Activated naive CD8-positive, alpha-beta T cell treated with anti-CD3 and anti-CD28 coated beads for 36 hours (primary cell): ENCODE measurements at regions not wholly inside any gene's neighbourhood (a gene's known extent, or its start where the extent isn't known, plus 50 kb on each side); places are given as distances from the start of the nearest gene placed in this dataset.
A peak's percentile ranks its signal among the peaks of the same experiment; 100 is the strongest.
"Not testable (repeated sequence)": the region's sequence is repeated elsewhere in the genome, so short reads cannot be mapped to it uniquely, and the experiment has no call there.

Experiments used
- DNase-seq: peaks from one replicate; pipeline ENCODE4 v3.0.0; 2021
- H3K27ac Mint-ChIP-seq: one replicate; pipeline ENCODE4 v1.8.0; 2022; ENCODE audit warnings: mild to moderate bottlenecking, moderate library complexity, mixed read lengths
- H3K27me3 Mint-ChIP-seq: one replicate; pipeline ENCODE4 v1.8.0; 2022; ENCODE audit warnings: mild to moderate bottlenecking, mixed read lengths
- H3K36me3 Mint-ChIP-seq: one replicate; pipeline ENCODE4 v1.8.0; 2021; ENCODE audit warnings: mild to moderate bottlenecking, mixed read lengths
- H3K4me1 Mint-ChIP-seq: one replicate; pipeline ENCODE4 v1.8.0; 2021; ENCODE audit warnings: mixed read lengths
- H3K4me3 Mint-ChIP-seq: one replicate; pipeline ENCODE4 v1.8.0; 2022; ENCODE audit warnings: mild to moderate bottlenecking, moderate library complexity, mixed read lengths
- H3K9me3 Mint-ChIP-seq: one replicate; pipeline ENCODE4 v1.8.0; 2022; ENCODE audit warnings: mixed read lengths

DNA sequence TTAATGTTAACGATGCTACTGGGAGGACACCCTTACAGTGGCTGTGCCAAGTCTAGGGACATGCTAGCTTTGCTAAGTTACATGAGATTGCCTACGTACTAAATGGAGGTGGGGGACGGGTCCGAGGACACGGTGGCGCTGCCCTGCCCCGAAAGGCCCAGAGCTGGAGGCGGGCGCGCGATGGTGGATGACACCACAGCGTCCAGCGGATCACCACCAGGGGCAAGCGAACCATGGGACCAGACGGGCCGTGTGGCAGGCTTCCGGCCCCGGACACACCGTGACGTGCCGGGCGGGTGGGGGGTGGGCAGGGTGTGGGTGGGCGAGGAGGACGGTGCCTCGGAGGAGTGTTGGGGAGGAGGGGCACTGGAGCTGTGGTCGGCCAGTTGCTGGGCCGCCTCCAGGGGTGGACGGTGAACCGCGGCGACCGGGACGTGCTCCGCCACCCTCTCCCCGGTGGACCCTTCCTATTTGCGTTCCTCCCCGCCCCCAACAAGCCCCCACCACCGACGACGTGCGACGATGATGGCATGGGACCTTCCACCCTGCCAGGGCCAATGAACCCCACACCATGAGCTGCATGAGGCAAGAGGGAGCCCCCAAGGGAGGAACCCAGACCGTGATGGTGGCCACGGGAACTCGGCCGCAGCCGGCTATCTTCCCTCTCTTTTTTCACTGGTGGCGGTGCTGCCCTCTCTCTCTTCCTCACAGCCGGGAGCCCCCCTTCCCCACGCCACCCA, 773.3 kb upstream of the DEFB115 start:
- no peak for DNase-seq
- no peak overlapping the region for H3K27ac Mint-ChIP-seq
- no peaks in the 10 kb centered on the region for H3K4me1 Mint-ChIP-seq
- H3K9me3 Mint-ChIP-seq = peaks cover 20% of the 10 kb centered on the region
- H3K4me3 Mint-ChIP-seq = no peak overlapping the region
- H3K36me3 Mint-ChIP-seq = peaks cover 3% of the 10 kb centered on the region
- peaks cover 13% of the 10 kb centered on the region for H3K27me3 Mint-ChIP-seq

DNA sequence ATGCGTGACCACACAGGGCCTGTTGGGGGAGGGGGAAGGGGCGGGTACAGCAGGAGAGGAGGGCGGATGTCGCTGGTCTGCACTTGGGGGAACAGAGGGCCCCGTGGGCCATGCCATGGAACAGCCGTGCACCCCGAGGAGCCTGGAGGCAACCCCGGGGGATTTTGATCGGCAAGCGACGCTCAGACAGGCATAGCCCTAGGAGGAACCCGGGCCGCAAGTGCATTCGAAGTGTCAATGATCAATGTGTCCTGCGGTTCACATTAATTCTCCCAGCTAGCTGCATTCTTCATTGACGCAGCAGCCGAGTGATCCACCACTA, 772.8 kb upstream of the DEFB115 start:
- no peak for DNase-seq
- Mint-ChIP-seq H3K4me3 (no peak overlapping the region), H3K27ac (no peak overlapping the region), H3K36me3 (peaks cover 3% of the 10 kb centered on the region), H3K9me3 (peaks cover 17% of the 10 kb centered on the region), H3K27me3 (peaks cover 15% of the 10 kb centered on the region), H3K4me1 (no peaks in the 10 kb centered on the region)

DNA sequence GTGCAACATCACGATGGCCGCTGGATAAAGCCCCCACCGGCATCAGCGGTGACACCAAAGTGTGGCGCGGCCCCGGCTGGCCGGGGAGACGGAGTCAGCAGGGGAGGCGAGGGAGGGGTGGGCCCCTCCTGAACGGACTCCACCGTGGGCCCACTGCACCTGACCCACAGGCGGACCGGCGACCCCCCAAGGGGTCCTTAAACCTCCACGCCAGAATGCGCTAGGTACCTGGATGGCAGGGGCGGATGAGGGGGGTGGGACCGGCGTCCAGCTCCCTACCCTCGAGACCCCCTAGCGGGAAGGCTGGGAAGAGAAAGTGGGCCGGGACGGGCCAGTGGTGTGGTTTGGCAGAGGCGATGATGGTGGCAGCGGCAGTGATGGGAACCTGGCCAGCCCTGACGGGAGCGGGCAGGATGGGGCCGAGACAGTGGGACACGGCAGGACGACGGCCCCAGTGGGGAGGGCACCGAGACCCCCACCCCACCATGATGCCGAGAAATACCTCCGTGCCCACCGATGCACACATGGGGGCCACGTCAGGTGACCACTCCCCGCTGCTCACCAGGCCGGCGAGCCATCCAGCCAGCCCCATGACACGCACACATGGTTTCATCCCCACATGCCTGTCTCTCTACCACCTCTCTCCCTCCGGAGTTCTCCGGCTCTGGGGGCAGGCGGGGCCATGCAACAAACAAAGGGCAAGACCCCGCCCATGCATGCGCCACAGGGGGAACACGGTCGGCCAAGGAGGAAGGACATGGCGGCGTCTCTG, 771.9 kb upstream of the DEFB115 start:
- Mint-ChIP-seq H3K27ac (no peak overlapping the region), H3K4me3 (no peak overlapping the region), H3K4me1 (no peaks in the 10 kb centered on the region), H3K9me3 (peaks cover 16% of the 10 kb centered on the region), H3K27me3 (peaks cover 16% of the 10 kb centered on the region), H3K36me3 (peaks cover 3% of the 10 kb centered on the region)
- no peak for DNase-seq

DNA sequence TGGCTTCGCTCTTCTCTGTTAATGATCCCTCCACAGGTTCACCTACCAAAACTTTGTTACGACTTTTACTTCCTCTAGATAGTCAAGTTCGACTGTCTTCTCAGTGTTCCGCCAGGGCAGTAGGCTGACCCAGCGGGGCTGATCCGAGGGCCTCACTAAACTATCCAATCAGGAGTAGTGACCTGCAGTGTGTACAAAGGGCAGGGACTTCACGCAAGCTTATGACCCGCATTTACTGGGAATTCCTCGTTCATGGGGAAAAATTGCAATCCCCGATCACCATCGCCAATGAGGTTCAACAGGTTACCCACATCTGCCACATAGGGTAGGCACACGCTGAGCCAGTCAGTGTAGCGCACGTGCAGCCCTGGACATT, 771.4 kb upstream of the DEFB115 start:
- no peak for DNase-seq
- Mint-ChIP-seq H3K27me3 (peaks cover 16% of the 10 kb centered on the region), H3K36me3 (peaks cover 7% of the 10 kb centered on the region), H3K9me3 (peaks cover 17% of the 10 kb centered on the region), H3K4me1 (no peaks in the 10 kb centered on the region), H3K27ac (no peak overlapping the region), H3K4me3 (no peak overlapping the region)

DNA sequence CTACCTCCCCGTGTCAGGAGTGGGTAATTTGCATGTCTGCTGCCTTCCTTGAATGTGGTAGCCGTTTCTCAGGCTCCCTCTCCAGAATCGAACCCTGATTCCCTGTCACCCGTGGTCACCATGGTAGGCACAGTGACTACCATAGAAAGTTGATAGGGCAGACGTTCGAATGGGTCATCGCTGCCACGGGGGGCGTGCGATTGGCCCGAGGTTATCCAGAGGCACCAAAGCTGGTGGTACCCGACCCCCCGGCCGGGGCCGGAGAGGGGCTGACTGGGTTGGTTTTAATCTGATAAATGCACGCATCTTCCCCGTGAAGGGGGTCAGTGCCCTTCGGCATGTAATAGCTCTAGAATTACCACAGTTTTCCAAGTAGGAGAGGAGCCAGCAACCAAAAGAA, 770.0 kb upstream of the DEFB115 start:
- not testable (repeated sequence) for H3K4me3 Mint-ChIP-seq, DNase-seq, H3K9me3 Mint-ChIP-seq, H3K27ac Mint-ChIP-seq, H3K36me3 Mint-ChIP-seq, H3K4me1 Mint-ChIP-seq
- H3K27me3 Mint-ChIP-seq = peaks cover 16% of the 10 kb centered on the region

DNA sequence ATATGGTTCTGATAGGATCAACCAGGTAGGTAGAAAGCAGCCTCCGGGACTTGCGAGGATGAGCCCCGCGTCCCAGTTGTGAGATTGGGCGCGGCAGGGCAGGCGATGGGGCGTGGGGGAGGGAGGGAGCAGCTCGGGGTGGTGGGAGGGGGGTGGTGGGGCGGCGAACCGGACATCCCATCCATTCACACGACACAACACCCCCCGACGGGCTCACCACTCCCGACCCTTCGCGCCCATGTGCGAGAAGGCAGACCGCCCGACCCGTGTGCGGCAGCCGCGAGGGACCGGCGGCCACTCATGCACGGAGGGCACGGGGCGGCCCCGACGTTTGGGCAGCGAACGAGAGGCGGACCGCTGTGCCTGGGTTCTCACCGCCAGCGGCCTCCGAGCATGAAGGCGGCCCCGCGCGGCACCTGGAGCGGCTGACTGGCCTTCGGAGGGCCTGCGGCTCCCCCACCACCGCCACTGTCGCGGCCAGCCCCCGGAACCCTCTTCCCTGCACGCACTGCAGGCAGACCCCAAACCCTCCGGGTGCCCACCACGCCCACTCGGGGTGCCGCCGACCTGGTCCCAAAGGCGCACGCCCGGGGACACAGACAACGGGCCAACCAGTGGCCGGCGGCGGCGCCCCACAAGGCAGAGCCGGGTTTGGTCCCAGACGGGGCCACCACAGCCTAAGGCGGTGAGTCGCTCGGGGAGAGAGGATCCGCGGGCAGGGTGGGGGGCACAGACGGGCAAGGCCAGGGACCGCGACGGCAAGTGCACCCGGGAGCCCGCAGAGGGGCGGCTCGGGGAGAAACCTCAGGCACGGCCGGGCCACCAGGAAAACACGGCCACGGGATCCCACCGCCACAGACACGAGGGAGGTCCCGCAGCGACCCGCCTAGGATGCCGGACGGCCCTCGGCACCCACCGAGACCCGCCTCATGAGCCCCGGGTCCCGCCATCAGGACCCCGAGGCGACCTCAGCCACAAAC, 769.2 kb upstream of the DEFB115 start:
- no peak for DNase-seq
- Mint-ChIP-seq H3K27me3 (peaks cover 16% of the 10 kb centered on the region), H3K9me3 (peaks cover 10% of the 10 kb centered on the region), H3K4me1 (no peaks in the 10 kb centered on the region), H3K27ac (no peak overlapping the region), H3K4me3 (no peak overlapping the region), H3K36me3 (peaks cover 7% of the 10 kb centered on the region)

DNA sequence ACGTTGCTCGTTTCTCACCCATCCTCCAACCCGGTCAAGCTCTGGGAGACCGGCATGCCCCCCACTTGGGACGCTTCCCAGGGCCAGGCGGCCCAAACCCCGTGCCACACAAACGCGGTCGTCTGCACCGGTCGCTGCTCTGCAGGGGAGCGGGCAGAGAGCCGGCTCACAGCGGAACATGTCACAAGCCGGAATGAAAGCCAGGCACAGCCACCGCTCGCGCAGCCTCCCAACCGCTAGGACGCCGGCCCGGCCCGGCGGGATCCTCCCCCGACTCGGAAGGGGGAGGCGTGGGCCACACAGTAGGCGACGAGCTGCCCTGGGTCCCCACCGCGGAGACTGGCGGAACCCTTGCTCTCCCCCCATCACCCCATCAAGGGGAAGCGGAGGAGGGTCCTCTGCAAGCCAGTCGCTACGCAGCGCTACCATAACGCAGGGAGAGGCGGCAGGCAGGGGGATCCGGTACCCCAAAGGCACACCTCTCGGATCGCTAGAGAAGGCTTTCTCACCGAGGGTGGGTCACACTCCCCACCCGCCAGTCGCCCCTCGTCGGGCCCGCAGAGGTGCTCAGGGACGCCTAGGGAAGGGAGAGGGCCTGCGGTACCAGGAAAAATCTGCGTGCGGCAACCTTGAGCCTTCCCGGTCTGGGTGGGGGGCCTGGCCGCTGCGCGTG, 768.4 kb upstream of the DEFB115 start:
- no peak overlapping the region for H3K27ac Mint-ChIP-seq
- no peak overlapping the region for H3K4me3 Mint-ChIP-seq
- DNase-seq = no peak
- peaks cover 7% of the 10 kb centered on the region for H3K36me3 Mint-ChIP-seq
- peaks cover 20% of the 10 kb centered on the region for H3K27me3 Mint-ChIP-seq
- H3K4me1 Mint-ChIP-seq = no peaks in the 10 kb centered on the region
- peaks cover 11% of the 10 kb centered on the region for H3K9me3 Mint-ChIP-seq

DNA sequence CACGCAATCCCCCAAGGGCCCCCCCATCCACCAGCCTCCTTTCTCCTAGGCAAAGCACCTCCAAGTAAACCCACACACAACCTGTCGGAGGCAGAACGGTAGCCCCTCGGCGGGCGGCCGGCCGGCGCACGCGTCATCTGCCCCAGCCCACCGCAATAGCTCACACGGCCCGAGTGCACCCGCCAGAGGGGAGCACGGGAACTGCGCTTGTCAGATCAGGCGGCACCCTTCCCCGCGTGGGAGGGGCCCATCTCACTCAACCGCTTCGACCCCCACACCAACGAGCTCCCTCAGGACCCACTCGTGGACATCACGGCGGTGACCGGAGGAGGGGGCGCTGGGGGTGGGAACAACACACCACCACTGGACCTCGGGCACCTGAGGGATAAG, 767.9 kb upstream of the DEFB115 start:
- Mint-ChIP-seq H3K4me3 (no peak overlapping the region), H3K9me3 (peaks cover 11% of the 10 kb centered on the region)
- no peak for DNase-seq

DNA sequence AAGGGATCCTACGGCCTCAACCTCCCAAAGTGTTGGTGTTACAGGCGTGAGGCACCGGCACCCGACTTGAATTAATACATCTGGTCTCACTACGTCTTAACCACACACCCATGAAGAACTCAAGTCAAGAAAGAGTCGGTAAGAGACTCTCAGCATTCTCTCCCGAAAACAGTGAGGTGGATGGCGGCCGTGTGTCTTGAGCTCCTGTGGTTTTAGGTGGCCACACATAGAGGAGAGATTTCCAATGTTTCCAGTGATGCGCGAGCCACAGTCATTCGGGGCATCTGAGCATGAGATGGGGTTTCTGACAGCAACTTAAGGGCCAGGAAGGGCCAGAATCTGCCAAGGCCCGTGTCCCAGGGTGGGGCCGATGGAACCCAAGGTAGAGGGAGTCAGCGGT, 766.4 kb upstream of the DEFB115 start:
- Mint-ChIP-seq H3K27ac (no peak overlapping the region), H3K9me3 (peaks cover 12% of the 10 kb centered on the region), H3K4me3 (no peak overlapping the region), H3K27me3 (peaks cover 21% of the 10 kb centered on the region), H3K36me3 (peaks cover 7% of the 10 kb centered on the region), H3K4me1 (no peaks in the 10 kb centered on the region)
- DNase-seq = no peak

More for the DNA sequence above, 767.9 kb upstream of the DEFB115 start:
- Mint-ChIP-seq H3K27me3 (peaks cover 20% of the 10 kb centered on the region), H3K4me1 (no peaks in the 10 kb centered on the region), H3K36me3 (peaks cover 7% of the 10 kb centered on the region), H3K27ac (no peak overlapping the region)

DNA sequence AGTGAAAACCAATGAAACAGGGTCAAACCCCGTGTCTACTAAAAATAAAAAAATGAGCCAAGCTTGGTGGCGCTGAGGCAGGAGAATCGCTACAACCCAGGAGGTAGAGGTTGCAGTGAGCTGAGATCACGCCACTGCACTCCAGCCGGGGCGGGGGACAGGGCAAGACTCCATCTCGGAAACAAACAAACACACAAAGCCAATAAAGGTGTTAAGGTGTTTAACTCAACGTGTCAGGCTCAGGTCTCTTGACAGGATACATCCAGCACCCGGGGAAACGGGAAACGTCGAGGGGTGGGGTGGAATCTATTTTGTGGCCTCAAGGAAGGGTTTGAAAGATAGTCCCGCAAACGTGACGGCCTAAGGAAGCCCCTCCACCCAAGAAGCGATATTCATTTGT, 760.8 kb upstream of the DEFB115 start:
- H3K9me3 Mint-ChIP-seq, H3K36me3 Mint-ChIP-seq, H3K4me1 Mint-ChIP-seq: not testable (repeated sequence)

DNA sequence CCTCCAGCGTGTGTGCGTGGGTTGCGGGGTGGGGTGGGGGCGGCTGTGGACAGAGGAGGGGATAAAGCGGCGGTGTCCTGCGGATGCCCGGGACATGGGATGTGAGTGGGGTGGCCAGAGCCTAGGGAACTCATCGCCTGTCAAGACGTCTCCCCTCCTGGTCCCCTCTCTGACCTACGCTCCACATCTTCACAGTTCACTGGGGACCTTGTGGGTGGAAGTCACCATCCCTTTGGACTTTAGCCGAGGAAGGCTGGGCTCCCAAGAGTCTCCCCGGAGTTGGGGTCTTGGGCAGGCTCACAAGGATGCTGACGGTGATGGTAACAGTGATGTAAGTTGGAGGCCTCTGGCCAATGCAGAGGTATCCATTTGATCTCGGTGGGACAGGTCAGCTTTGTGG, 760.3 kb upstream of the DEFB115 start:
- not testable (repeated sequence) for H3K27me3 Mint-ChIP-seq, H3K36me3 Mint-ChIP-seq, H3K4me1 Mint-ChIP-seq, H3K9me3 Mint-ChIP-seq, DNase-seq, H3K27ac Mint-ChIP-seq, H3K4me3 Mint-ChIP-seq

More for the DNA sequence above, 760.8 kb upstream of the DEFB115 start:
- not testable (repeated sequence) for H3K4me3 Mint-ChIP-seq, DNase-seq, H3K27ac Mint-ChIP-seq, H3K27me3 Mint-ChIP-seq

DNA sequence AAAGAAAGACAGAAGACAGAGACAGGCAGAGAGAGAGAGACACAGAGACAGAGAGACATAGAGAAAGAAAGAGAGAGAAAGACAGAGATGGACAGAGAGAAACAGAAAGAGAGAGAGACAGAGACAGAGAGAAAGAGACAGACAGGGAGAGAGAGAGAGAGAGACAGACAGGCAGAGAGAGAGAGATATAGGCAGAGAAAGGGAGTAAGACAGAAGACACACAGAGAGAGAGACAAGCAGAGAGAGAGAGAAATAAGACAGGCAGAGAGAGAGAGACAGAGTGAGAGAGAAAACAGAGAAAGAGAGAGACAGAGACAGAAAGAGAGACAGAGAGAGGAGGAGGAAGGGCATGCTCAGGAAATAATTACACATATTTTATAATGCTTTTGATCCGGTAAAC, 758.3 kb upstream of the DEFB115 start:
- Mint-ChIP-seq H3K27me3 (peaks cover 3% of the 10 kb centered on the region), H3K9me3 (peaks cover 1% of the 10 kb centered on the region), H3K4me3 (no peak overlapping the region), H3K4me1 (no peaks in the 10 kb centered on the region), H3K27ac (no peak overlapping the region), H3K36me3 (no peaks in the 10 kb centered on the region)
- DNase-seq = no peak

DNA sequence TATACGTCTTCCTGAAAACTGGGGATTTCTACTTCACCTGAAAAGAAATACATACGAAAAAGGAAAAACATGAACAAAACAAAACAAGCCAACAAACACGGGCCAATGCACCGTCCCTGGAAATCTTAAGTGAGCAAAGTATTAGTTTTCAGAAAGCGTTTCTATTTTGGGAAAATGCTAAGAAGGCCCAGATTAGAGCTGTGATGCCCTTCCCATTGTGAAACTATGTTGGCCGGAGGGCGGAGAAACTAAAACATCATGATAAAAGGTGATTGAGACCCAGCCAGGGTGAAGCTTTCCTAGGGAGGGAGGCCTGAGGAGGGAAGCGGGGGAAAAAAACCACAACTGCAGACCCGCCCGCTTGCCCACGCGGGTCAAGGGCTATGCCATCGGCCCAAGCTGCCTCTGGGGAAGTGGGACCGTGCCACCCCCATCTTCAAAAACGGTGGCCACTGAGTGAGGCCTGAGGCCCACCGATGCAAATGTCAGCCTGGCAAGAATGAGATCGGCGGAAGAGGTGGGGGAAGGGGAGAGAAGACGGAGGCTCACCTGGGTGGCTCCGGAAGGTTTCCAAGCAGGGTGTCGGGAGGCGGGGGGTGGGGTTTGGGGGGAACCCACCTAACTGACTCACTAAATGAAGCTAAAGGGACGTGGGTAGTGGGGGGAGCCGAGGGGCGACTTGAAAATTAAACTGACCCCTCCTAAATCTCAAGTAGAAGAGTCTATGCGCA, 757.6 kb upstream of the DEFB115 start:
- H3K4me1 Mint-ChIP-seq, H3K36me3 Mint-ChIP-seq, H3K27me3 Mint-ChIP-seq, DNase-seq, H3K9me3 Mint-ChIP-seq, H3K4me3 Mint-ChIP-seq, H3K27ac Mint-ChIP-seq: not testable (repeated sequence)

DNA sequence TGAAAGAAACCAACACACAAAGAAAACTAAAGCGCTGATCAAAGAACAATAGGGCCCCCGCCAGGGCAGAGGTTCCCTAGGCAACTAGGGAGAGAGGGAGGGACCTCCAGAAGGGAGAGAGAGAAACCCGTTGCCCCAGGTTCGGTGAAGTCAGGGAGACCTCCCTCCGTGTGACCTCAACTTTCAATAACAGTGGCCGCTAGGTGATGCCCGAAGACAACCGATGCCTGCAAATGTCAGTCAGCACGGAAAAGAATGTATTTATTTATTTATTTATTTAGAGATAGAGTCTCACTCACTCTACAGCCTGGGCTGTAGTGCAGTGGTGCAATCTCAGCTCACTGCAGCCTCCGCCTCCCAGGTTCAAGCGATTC, 757.0 kb upstream of the DEFB115 start:
- not testable (repeated sequence) for H3K27me3 Mint-ChIP-seq, H3K4me1 Mint-ChIP-seq, H3K27ac Mint-ChIP-seq, H3K9me3 Mint-ChIP-seq, H3K4me3 Mint-ChIP-seq, H3K36me3 Mint-ChIP-seq
- DNase-seq = peak; percentile 14
